ENCODE measurements at regions not wholly inside any gene's neighbourhood (a gene's known extent, or its start where the extent isn't known, plus 50 kb on each side); places are given as distances from the start of the nearest gene placed in this dataset.

- in situ Hi-C loops (cut with HindIII; ENCODE audit: low sequenced_read_pairs), result no loop called here
These were observed 142.0 kb upstream of the NTM start for GRCh38 chr11:131228378-131228777.

- in situ Hi-C loops (cut with HindIII; ENCODE audit: low sequenced_read_pairs), result no loop called here
These were observed 141.2 kb upstream of the NTM start for GRCh38 chr11:131229221-131229620.

GRCh38 chr11:131231317-131231940, 139.0 kb upstream of the NTM start:
- in situ Hi-C loops (cut with HindIII; ENCODE audit: low sequenced_read_pairs), result no loop called here

GRCh38 chr11:131232261-131232660, 138.2 kb upstream of the NTM start:
- in situ Hi-C loops (cut with HindIII; ENCODE audit: low sequenced_read_pairs), result no loop called here

GRCh38 chr11:131234221-131234620, 136.2 kb upstream of the NTM start:
- in situ Hi-C loops (cut with HindIII; ENCODE audit: low sequenced_read_pairs), result no loop called here

GRCh38 chr11:131235328-131236298, 134.8 kb upstream of the NTM start:
- in situ Hi-C loops (cut with HindIII; ENCODE audit: low sequenced_read_pairs), result no loop called here

- in situ Hi-C loops (cut with HindIII; ENCODE audit: low sequenced_read_pairs), result no loop called here
These were observed 130.0 kb upstream of the NTM start for GRCh38 chr11:131240421-131240820.

GRCh38 chr11:131242476-131243000, 127.9 kb upstream of the NTM start:
- in situ Hi-C loops (cut with HindIII; ENCODE audit: low sequenced_read_pairs), result no loop called here

- in situ Hi-C loops (cut with HindIII; ENCODE audit: low sequenced_read_pairs), result no loop called here
These were observed 124.3 kb upstream of the NTM start for GRCh38 chr11:131246156-131246555.

- in situ Hi-C loops (cut with HindIII; ENCODE audit: low sequenced_read_pairs), result no loop called here
These were observed 123.8 kb upstream of the NTM start for GRCh38 chr11:131246663-131247062.

GRCh38 chr11:131248588-131248987, 121.8 kb upstream of the NTM start:
- in situ Hi-C loops (cut with HindIII; ENCODE audit: low sequenced_read_pairs), result no loop called here

GRCh38 chr11:131253142-131253655, 117.2 kb upstream of the NTM start:
- in situ Hi-C loops (cut with HindIII; ENCODE audit: low sequenced_read_pairs), result no loop called here

GRCh38 chr11:131253656-131254151, 116.7 kb upstream of the NTM start:
- in situ Hi-C loops (cut with HindIII; ENCODE audit: low sequenced_read_pairs), result no loop called here

- in situ Hi-C loops (cut with HindIII; ENCODE audit: low sequenced_read_pairs), result no loop called here
These were observed 116.2 kb upstream of the NTM start for GRCh38 chr11:131254254-131254653.

- in situ Hi-C loops (cut with HindIII; ENCODE audit: low sequenced_read_pairs), result no loop called here
These were observed 96.2 kb upstream of the NTM start for GRCh38 chr11:131274233-131274632.

GRCh38 chr11:131275580-131275979, 94.8 kb upstream of the NTM start:
- in situ Hi-C loops (cut with HindIII; ENCODE audit: low sequenced_read_pairs), result no loop called here

- in situ Hi-C loops (cut with HindIII; ENCODE audit: low sequenced_read_pairs), result no loop called here
These were observed 91.9 kb upstream of the NTM start for GRCh38 chr11:131278472-131278871.

GRCh38 chr11:131279654-131280384, 90.6 kb upstream of the NTM start:
- in situ Hi-C loops (cut with HindIII; ENCODE audit: low sequenced_read_pairs), result no loop called here

- in situ Hi-C loops (cut with HindIII; ENCODE audit: low sequenced_read_pairs), result no loop called here
These were observed 89.1 kb upstream of the NTM start for GRCh38 chr11:131281316-131281715.

- in situ Hi-C loops (cut with HindIII; ENCODE audit: low sequenced_read_pairs), result no loop called here
These were observed 86.4 kb upstream of the NTM start for GRCh38 chr11:131284041-131284440.
